ENCODE measurements at regions not wholly inside any gene's neighbourhood (a gene's known extent, or its start where the extent isn't known, plus 50 kb on each side); places are given as distances from the start of the nearest gene placed in this dataset.

DNA sequence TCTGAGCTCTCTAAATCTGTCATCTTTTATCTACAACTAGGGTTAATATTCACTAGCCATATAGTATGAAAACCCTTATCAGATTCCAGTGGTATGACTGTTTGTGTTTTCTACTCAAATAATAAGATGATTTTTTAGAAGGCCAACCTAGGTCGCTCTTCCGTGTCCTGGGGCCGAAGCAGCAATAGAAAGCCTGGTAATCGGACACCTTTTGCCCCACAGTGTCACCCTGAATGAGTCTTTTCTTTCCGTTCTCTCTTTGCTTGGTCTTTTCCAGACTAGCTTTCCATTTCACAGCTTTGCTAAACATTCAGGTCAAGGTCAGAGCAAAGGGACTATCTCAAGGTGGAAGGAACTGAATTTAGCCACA lies 243.3 kb upstream of the ANKRD55 start:
- Histone ChIP-seq H3K9me3 (no peaks in the 10 kb centered on the region), H3K4me3 (no peak overlapping the region), H3K36me3 (no peaks in the 10 kb centered on the region), H3K27me3 (no peaks in the 10 kb centered on the region), H3K27ac (no peak overlapping the region), H3K4me1 (peaks cover 7 to 18% (median 9%) of the 10 kb centered on the region in 4 donors)
- ATAC-seq (ENCODE audit: low FRiP score in 2 of 2), result no peak
- 81 to 82% methylated on average over 5 of the region's 5 CpGs for WGBS, 2 donors
- DNase-seq, result no peak
- TF ChIP-seq EP300 (IDR thresholded peaks at IDR 0.05) (no peak), POLR2A (IDR thresholded peaks at IDR 0.05) (no peak), POLR2AphosphoS5 (IDR thresholded peaks at IDR 0.05) (no peak)
- TF ChIP-seq, protein P1, sequence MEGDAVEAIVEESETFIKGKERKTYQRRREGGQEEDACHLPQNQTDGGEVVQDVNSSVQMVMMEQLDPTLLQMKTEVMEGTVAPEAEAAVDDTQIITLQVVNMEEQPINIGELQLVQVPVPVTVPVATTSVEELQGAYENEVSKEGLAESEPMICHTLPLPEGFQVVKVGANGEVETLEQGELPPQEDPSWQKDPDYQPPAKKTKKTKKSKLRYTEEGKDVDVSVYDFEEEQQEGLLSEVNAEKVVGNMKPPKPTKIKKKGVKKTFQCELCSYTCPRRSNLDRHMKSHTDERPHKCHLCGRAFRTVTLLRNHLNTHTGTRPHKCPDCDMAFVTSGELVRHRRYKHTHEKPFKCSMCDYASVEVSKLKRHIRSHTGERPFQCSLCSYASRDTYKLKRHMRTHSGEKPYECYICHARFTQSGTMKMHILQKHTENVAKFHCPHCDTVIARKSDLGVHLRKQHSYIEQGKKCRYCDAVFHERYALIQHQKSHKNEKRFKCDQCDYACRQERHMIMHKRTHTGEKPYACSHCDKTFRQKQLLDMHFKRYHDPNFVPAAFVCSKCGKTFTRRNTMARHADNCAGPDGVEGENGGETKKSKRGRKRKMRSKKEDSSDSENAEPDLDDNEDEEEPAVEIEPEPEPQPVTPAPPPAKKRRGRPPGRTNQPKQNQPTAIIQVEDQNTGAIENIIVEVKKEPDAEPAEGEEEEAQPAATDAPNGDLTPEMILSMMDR (IDR thresholded peaks at IDR 0.05), result no peak

- no peaks in the 10 kb centered on the region for H3K9me3 ChIP-seq
- no peak for DNase-seq
- no peak overlapping the region for H3K4me3 ChIP-seq
- H3K36me3 ChIP-seq, result no peaks in the 10 kb centered on the region
- H3K27me3 ChIP-seq, result no peaks in the 10 kb centered on the region
- WGBS, 2 donors, result 75 to 77% methylated on average over 4 of the region's 4 CpGs
- no peak for ATAC-seq (ENCODE audit: low FRiP score in 2 of 2)
- no peak overlapping the region for H3K27ac ChIP-seq
- H3K4me1 ChIP-seq, result peaks cover 6 to 12% (median 7%) of the 10 kb centered on the region in 4 donors
- TF ChIP-seq EP300 (IDR thresholded peaks at IDR 0.05), result no peak
- TF ChIP-seq POLR2AphosphoS5 (IDR thresholded peaks at IDR 0.05), result no peak
Measured at GRCh38 chr5:56475689-56476486, 242.8 kb upstream of the ANKRD55 start.

DNA sequence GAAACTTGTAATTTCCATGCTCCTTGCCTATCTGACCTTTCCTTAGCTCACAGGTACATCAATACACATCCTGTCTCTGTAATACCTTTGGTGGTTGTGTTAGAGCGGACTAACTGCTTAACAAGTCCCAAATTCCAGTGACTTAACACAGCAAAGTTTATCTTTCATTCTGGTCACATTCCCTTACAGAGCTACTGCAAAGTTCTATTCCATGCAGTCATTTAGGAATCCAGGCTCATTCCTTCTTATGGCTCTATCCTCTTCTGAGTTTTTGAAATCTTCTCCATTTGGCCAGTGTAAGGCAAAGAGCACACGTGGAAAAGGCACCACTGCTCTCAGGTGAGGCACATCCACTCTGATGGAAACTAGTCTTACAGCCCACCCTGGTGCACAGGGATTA lies 238.6 kb upstream of the ANKRD55 start:
- Histone ChIP-seq H3K27me3 (no peaks in the 10 kb centered on the region), H3K4me3 (no peak overlapping the region), H3K27ac (no peak overlapping the region), H3K4me1 (no peaks in the 10 kb centered on the region), H3K9me3 (no peaks in the 10 kb centered on the region), H3K36me3 (no peaks in the 10 kb centered on the region)
- no peak for DNase-seq
- ATAC-seq (ENCODE audit: low FRiP score in 2 of 2), result no peak
- 88 to 89% methylated on average over 2 of the region's 2 CpGs for WGBS, 2 donors
- no peak for TF ChIP-seq POLR2A (IDR thresholded peaks at IDR 0.05)
- TF ChIP-seq, protein P1 (IDR thresholded peaks at IDR 0.05), result no peak
- no peak for TF ChIP-seq EP300 (IDR thresholded peaks at IDR 0.05)
- TF ChIP-seq POLR2AphosphoS5 (IDR thresholded peaks at IDR 0.05), result no peak

- ATAC-seq (ENCODE audit: low FRiP score in 2 of 2) (no peak), DNase-seq (no peak)
- H3K36me3 ChIP-seq, result no peaks in the 10 kb centered on the region
- H3K27ac ChIP-seq, result no peak overlapping the region
- H3K9me3 ChIP-seq, result no peaks in the 10 kb centered on the region
- TF ChIP-seq POLR2AphosphoS5 (IDR thresholded peaks at IDR 0.05) (no peak), EP300 (IDR thresholded peaks at IDR 0.05) (no peak), POLR2A (IDR thresholded peaks at IDR 0.05) (no peak)
- TF ChIP-seq, protein P1 (IDR thresholded peaks at IDR 0.05), result no peak
- H3K27me3 ChIP-seq, result no peaks in the 10 kb centered on the region
- 71 to 94% methylated on average over 7 of the region's 7 CpGs for WGBS, 2 donors
- H3K4me3 ChIP-seq, result no peak overlapping the region
- peaks cover 0 to 11% (median 8%) of the 10 kb centered on the region in 4 donors for H3K4me1 ChIP-seq
Measured at GRCh38 chr5:56470007-56470406, 236.9 kb upstream of the ANKRD55 start.

GRCh38 chr5:56468277-56468676 lies 235.1 kb upstream of the ANKRD55 start:
- 75 to 91% methylated on average over 3 of the region's 3 CpGs for WGBS, 2 donors
- Histone ChIP-seq H3K27ac (no peak overlapping the region), H3K4me1 (peaks cover 0 to 17% (median 8%) of the 10 kb centered on the region in 4 donors), H3K36me3 (no peaks in the 10 kb centered on the region), H3K27me3 (no peaks in the 10 kb centered on the region), H3K4me3 (no peak overlapping the region), H3K9me3 (no peaks in the 10 kb centered on the region)
- ATAC-seq (ENCODE audit: low FRiP score in 2 of 2), result no peak
- DNase-seq, result no peak
- no peak for TF ChIP-seq POLR2A (IDR thresholded peaks at IDR 0.05)
- TF ChIP-seq, protein P1 (IDR thresholded peaks at IDR 0.05), result no peak
- no peak for TF ChIP-seq POLR2AphosphoS5 (IDR thresholded peaks at IDR 0.05)
- no peak for TF ChIP-seq EP300 (IDR thresholded peaks at IDR 0.05)

Data from upper lobe of left lung (tissue), 6 donors.